ENCODE measurements at regions not wholly inside any gene's neighbourhood (a gene's known extent, or its start where the extent isn't known, plus 50 kb on each side); places are given as distances from the start of the nearest gene placed in this dataset.
A peak's percentile ranks its signal among the peaks of the same experiment; 100 is the strongest.

DNA sequence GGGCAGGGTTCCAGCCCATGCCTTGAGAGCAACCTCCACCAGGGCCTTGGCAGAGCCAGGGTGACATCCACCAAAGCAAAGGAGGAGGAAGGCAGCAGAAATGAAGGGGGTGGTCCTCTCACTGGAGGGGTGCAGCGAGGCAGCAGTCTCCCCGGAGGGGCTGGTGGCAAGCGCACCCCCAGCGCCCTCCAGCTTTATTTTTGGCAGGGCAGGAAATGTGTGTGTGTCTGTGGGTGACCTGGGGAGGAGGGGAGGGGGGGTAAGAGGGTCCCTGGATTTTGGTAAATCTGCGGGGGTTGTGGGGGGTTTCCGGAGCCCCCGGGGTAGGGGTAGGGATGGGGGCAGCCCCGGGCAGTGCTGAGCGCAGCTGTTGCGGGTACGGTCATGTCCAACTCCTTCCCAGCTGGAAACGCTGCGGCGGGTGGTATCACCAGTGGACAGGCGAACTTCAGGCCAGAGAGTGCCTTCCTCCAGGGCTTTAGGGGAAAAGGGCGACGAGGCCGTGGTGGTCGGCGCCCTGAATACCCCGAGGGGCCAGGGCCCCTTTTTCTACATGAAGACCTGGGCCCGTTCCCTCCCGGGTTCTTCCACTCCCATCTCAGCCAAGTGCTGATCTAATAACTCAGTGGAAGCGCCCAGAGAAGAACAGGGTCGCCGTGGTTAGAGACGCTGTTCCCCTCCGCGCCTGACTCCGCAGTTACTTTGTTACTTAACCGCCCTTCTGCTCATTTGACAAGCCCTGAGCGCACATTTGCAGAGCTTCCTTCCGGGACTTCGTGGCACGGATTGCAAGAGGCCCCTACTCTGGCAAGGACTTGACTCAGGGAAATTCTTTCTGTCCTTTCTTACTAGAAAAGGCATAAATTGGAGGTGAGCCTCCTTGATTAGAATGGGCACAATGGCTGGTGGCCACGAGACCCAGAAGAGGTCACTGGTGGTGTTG, 55.2 kb downstream of the FOS start:
- no peak for DNase-seq (ENCODE audit: low read depth)

DNA sequence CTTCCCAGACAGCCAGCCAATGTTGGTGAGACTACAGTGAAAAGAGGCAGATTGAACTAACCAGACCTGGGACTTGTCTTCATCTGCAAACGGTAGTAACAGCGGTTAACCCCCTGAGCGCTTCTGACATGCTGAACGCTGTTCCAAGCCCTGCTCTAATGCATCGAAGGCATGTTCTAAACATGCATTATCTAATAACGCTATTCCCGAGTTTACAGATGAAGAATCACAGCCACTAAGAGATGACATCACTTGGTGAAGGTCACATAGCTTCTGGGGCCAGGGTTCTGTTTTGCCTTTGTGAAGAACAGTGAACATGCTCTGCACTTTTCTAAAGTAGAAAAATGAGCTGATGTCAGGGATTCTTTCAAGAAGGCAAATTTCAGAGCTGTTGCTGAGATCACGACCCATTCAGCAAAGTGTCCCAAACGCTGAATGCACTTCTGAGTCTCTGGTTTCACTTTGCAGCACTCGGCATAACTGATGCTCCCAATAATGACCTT, 56.0 kb downstream of the FOS start:
- DNase-seq (ENCODE audit: low read depth) = no peak

DNA sequence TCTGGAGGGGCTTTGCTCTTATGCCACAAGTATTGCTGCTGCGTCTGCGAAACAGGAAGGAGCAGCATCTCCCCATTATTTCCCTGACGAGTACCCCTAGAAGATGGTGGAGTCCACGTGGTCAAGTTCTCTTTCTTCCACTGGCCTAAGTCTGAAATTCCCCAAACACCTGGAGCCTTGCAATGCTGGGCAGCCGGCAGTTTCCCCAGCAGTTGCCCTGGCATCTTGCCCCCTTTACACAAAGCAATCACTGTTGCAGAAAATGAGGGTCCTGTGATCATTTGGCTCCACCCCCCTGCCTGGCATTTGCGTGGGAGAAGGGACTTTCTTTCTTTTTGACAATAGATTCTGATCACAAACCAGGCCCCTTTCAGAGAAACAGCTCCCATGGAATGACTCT, 56.9 kb downstream of the FOS start:
- no peak for DNase-seq (ENCODE audit: low read depth)

DNA sequence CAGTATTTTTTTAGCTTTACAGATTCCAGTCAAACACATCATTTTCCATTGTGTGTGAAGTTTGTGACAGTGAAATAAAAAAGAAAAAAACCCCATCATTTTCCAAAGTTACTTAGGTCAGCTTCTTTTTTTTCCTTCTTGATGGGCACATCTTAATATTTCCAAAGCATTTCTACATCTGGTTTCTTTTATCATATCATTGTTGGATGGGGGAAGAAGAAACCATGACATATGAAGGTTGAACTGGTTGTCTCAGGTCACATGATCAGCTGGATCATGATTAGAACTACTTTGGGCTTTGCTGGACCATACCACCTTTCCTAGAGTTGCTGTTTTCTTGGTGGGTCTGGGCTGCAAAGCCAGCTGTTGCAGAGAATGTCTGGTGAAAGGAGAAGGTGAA, 59.8 kb downstream of the FOS start:
- DNase-seq (ENCODE audit: low read depth) = no peak

DNA sequence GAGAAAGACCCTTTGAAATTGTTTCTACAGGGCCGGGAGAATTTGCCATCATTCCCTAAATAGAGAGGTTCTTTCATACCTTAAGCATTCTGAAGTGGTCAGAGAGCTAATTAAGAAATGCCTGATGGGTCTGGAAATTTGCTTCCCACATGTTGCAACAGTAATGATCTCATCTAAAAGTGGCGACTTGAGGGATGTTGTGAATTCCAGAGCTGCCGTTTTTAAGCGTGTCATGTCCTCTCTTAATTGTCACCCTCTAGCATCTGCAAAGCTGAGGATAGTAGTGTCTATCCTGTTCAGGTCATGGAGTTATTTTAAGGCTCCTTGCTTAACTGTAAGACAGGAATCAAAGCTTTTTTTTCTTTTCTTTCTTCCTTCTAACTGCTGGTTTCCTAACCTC, 60.4 kb downstream of the FOS start:
- DNase-seq (ENCODE audit: low read depth) = no peak

DNA sequence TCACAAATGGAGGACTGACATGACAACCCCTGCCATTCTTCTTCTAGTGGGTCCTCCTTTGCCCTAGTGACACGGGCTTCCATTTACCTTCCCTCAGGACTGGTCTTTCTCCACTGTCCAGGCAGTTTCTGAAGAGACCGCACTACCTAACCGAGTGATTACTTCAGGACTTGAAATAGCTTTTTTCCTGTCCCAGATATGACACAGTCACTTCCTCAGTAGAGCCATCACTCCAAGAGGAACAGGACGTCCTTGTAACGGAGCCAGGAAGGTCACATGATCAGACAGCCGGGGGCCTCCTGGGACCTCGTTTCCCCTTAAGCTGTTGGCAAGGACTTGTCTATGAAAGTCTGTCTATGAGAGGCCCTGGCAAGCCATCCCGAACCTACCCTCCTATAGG, 62.3 kb downstream of the FOS start:
- DNase-seq (ENCODE audit: low read depth) = no peak

DNA sequence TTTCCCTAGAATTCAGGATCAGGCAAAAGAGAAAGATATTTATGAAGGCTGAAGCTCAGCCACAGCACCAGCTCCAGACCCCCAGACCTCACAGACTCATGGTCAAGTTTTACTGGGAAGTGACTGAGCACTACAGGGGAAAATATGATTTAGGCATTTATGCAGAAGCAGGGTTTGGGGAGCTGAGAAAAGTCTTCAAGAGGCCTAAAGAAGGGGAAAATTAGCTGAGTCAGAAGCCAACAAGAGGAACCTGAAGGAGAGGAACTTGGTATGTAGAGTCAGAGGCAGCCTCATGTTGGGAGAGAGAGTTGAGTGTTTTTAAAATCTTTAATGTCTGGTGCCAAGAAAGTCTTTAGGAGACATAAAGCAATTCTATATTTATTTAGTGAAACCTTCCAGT, 63.0 kb downstream of the FOS start:
- DNase-seq (ENCODE audit: low read depth) = no peak

DNA sequence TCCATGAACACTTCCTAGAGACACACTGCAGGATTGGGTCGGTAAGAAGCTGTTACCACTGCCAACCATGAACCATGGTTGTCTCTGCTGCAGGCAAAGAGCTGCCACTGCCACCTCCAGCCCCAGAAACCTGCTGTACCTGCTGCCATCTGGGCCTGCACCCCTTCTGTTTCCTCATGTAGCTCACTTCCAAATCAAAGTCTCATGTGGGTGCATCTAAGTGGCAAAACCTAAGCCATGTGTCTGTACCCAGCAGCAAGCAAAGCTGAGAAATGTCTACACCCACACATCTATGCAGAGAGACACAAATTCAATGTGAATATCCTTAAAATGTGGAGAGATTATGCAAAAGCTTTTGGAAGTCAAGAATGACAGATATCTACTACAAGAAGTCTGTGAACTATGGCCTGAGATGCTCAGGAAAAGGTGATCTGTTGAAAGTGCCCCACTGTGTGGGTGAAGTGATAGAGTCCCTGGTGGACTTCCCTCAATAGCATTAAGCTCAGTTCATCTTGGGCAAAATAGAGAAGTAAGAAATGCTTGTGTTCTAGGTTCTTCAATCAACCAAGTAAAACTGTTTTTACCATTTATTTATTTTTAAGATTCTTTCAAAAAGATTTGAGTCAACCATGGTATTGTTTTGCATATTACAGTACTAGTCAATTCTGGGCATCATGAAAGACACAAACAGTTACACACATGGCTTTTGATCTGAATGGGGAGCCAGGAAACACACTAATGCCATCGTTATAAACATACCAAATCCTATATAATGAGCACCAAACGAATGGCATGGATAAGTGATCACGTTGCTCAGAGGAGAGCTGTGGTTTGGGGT, 64.4 kb downstream of the FOS start:
- no peak for DNase-seq (ENCODE audit: low read depth)

DNA sequence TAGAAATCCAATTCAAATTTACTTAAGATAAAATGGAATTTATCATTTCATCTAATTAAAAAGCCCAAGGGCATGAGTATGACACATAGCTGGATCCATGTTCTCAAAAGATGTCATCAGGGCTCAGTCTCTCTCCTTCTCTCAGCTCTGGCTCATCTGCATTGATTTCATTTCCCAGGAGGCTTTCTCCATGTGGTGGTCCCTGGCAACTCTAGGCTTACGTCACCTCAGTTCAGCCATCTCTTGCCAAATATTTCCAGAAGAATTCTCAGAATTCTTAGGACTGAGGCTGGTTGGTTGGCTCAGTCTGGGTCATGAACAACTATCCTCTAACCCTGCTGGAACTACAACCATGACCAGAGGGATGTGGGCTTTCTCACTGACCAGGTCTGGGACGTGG, 65.3 kb downstream of the FOS start:
- DNase-seq (ENCODE audit: low read depth) = peak; percentile 8

DNA sequence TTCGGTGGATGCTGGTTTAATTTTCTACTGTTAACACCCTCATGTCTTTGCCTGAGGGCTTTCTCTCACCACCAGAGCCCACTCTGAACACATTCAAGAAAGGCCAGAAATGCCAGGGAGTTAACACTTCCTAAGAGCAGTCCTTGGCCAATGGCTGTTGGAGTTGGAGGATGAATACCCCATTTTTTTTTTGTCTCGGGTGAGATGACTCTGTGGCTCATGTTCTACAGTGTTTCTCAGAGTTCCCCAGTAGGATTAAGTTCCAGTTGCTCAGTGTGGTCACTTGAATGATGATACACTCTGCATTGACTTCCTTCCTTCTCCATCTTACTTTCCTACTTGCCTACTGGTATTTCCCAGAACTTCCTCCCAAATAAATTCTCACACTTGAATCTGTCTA, 65.8 kb downstream of the FOS start:
- no peak for DNase-seq (ENCODE audit: low read depth)

DNA sequence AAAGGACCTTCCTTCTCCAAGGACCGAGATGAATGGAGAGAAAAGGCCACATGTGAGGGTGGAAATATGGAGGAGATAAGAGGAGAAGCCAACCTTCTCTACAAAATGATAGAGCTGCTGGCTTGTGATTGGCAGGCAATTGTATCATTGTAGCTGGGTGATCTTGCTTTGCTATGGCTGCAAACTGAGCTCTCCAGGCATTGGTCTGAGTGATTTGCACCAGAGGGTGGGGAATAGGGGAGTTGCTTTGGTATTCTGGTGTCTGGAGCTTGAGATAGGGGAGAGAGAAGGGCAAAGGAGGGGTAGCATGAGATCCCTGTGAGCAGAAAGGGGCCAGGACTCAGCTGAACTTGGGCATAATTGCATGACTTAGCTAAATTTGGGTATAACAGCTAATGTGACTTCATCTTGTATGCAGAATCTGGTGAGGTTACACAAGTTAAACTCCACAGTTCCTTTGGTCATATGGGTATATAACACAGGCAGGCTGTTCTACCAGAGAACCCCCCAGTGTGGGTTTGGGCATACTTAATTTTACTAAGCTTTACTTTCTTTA, 72.0 kb downstream of the FOS start:
- DNase-seq (ENCODE audit: low read depth) = no peak

DNA sequence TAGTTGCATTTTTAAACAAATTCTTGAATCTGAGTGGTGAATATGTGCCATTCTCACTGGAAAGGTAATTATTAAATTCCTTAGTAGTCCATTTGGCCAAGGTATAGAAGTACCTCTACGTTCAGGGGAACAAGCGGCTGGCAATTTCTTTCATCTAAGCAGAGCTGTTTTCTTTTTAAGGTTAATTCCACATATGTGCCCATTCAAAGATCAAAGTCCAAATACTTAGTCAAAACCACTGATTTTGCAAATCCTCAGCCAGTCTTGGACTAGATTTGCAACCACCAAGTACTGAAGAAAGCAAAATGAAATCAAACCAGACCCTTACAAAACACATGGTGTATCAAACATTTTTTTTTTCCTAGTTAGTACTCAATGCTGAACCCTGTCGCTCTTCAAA, 68.7 kb upstream of the JDP2 start:
- no peak for DNase-seq (ENCODE audit: low read depth)

DNA sequence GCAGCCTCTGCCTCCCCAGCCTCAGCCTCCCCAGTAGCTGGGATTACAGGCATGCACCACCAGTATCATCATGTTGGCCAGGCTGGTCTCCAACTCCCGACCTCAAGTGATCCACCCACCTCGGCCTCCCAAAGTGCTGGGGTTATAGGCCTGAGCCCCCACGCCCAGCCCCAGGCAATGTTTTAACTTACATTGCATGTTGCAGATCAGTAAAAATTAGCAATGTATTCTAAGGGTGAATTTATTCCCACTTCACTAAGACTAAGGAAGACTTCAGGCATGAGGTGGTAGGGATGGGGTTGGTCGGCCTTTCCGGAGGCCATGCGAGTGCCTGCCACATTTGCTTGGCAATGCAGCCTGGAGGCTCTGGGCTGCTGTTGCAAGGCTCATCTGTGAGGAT, 66.8 kb upstream of the JDP2 start:
- DNase-seq (ENCODE audit: low read depth) = no peak

DNA sequence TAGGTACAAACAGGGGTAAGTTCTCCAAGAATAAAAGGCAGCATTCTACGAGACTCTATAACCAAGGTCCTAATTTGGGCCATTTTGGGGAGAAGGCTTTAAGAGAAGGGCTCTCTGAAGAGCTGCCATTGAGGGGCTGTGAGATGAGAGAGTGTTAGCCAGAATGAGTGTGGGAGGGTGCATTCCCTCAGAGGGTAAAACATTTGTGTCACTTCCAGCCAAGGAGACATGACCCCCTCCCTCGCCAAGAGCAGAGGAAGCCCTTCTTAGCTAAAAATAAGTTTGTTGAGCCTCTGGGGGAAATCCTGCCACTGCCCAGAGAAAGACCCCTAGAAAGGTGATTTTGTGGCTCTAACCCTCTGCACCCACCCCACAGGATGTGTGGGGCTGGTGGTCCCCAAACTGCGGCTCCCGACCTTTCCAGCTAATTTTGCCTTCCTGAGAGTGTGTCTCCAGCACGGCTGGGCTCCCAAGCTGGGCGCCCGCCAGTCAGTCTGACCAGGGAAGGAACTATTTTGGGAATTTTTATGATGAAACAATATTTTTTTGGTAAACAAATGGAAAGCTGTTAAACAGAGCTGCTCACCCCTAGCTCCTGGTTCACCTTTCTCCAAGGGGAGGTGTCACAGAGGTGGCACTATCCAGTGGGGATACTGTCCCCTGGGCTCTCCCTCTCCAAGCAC, 65.9 kb upstream of the JDP2 start:
- DNase-seq (ENCODE audit: low read depth) = no peak

DNA sequence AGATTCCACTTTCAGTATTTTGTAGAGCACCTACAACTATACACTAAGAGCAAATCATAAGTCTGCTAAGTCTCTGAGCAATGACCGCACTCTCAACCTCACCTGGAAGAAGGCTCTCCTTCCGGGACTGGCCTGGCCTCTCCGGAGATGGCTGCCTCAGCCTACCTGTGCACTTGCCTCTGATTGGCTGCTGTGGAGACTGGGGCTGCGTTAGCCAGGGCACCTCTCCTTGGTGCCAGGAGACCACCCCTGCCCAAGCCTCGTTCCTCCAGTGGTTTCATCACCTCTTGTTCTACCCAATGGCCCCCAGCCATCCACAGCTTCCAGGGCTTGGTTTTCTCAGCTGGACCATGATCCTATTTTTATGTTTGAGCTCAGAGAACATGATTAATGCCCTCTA, 64.7 kb upstream of the JDP2 start:
- no peak for DNase-seq (ENCODE audit: low read depth)

DNA sequence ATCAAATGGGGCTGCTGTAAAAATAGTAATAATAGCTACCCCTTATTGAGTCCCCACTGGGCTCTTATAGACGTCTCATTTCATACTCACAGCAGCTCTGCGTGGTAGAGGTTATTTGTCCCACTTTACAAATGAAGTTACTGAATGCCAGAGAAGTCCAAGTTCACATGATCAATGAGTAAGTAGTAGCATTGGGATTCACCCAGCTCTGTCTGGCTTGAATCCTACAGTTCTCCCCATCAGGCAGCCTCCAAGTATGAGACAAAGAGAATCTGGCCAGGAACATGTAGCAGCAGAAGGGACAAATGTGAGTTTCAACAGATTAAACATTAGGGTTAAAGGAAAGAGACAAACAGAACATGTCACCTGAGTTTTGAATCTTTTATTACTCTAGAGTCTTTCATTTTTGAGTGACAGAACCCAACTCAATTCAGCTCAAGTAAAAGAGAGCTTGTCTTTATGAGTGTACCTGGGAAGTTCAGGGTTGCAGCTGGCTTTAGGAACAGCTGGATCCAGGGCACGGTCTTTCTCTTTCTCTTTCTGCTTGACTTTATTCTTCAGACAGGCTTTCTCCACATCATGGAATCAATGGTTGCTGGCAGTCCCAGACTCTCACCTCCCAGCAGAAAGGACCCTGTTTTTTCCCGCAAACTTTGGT, 64.1 kb upstream of the JDP2 start:
- no peak for DNase-seq (ENCODE audit: low read depth)

DNA sequence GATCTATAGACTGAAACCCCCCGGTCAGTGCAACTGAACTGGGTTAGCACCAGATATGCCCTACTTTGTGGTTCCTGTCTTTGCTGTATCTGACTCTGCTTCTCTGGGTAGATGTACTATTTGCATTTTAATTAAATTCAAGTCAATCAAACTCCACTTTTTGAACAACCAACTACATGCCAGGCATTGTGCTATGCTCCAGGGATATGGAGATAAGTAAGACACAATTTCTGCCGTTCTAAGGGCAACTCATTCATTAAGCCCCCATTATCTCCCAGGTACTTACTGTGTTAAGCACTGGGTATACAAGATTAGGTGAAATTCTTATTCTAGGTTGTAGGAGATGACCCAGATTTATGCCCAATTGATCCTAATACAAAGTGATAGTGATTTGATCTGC, 62.7 kb upstream of the JDP2 start:
- no peak for DNase-seq (ENCODE audit: low read depth)

DNA sequence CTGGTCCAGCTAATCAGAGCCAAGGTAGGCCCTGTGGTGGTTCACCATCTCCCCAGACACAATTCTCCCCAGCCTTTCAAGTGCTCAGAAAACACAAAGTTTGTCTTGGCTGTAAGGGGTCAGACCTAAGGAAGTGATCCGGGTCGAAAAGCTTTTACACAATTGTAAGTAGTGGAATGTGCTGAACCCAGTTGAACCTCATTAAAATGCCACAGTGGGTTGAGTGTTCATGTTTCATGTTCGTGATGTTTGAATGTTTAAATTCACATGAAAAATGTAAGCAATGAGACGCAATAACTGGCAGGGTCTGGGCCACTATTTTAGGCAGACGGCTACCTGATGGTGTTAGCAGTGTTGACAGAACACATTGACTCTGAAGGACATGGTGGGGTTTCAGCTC, 60.9 kb upstream of the JDP2 start:
- no peak for DNase-seq (ENCODE audit: low read depth)

DNA sequence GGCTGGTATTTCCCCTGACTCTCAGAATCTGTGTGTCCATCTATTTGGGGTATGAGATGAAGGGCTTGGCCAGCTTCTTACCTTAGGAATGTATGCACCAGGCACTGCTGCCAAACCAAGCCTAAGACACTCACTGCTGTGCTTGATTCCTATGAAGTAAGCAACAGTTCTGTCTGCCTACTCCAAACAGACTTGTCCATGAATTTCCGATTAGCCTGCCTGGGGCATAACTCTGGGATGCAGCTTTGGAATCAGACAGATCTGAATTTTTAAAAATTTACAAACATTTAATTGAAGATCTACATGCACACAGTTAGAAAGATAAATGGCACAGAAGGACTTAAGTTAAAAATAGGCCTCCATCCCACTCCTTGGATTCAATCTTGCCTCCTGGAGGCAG, 59.5 kb upstream of the JDP2 start:
- no peak for DNase-seq (ENCODE audit: low read depth)

DNA sequence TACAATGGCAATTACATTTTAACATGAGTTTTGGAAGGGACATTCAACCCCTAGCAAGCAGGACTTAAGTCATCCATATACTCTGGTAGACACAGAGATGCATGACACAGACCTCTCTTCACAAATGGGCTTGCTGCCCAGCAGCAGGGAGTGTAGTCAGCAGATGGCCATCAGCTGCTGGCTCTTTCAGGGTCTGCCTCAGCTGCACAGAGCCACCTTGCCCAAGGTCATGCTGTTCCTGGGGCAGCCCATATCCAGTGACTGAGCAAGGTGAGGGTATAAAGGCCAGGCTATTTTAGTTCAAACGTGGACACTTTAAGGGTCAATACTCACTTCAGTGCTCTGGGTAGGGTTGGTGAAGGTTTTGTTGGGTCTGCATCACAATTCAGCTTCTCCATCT, 58.3 kb upstream of the JDP2 start:
- DNase-seq (ENCODE audit: low read depth) = no peak

DNA sequence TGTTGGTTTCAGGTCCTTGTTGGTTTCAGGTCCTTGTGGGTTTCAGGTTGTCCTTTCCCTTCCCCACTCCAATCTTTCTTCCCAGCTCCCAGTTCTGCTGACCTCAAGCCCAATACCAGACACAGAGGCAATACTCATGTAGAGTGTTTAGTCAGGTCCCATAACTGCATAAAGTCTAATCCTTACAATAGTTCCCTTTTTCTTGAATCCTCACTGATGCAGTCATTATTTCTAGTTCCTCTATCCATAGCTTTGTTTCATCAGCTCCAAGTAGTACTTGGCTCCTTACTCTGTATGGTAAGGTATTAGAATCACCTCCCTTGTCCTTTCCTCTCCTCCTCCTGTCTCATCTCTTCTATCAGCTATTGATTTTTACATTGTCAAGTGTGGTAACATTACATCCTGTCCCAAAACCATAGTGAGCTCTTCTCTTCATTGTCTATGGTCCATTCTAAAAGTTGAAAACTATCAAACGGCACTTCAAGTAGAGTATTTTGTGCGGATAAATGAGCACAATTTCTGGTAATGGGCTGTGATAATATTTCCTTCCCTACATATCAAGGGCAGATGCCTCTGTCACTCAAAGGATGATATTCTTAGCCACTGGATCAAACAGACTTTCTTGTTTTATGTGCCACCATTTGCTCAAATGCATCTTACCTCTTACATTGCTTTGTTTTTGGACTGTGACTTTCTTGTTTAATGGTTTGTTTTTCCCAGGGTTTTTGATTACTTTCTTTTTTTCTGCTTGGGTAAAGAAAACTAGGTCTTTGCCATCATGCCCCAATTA, 57.2 kb upstream of the JDP2 start:
- no peak for DNase-seq (ENCODE audit: low read depth)

All from ELR (cell line).